GM23338 (cell line): ENCODE measurements at regions not wholly inside any gene's neighbourhood (a gene's known extent, or its start where the extent isn't known, plus 50 kb on each side); places are given as distances from the start of the nearest gene placed in this dataset.
"Not testable (repeated sequence)": the region's sequence is repeated elsewhere in the genome, so short reads cannot be mapped to it uniquely, and the experiment has no call there.

ENCODE experiments used
- ATAC-seq: fragments of 200-7000 bp; cut with Tn5 transposase; 3 replicates; pipeline ENCODE4 v1.9.1; 2020
- DNase-seq: peaks from one replicate; pipeline ENCODE4 v3.0.0-alpha.2; 2015; ENCODE audit warnings: low spot score
- H2AFZ ChIP-seq: fragments of 200-600 bp; sonication (generic); 2 replicates; pipeline ENCODE4 v1.8.0; 2016; ENCODE audit warnings: antibody characterized with exemption, mild to moderate bottlenecking, moderate library complexity
- H3F3A ChIP-seq: fragments of 200-600 bp; sonication (generic); replicated peaks from 2 replicates; pipeline ENCODE4 v1.8.0; 2017; ENCODE audit warnings: antibody characterized with exemption, mixed run types, low read depth
- H3K27ac ChIP-seq: fragments of 200-600 bp; sonication (generic); 2 replicates; pipeline ENCODE4 v1.6.1; 2016; ENCODE audit warnings: low read depth
- H3K27me3 ChIP-seq: fragments of 200-600 bp; sonication (generic); 2 replicates; pipeline ENCODE4 v1.8.0; 2016; ENCODE audit warnings: mild to moderate bottlenecking, mixed run types, moderate library complexity; ENCODE audit not compliant: insufficient read depth
- H3K36me3 ChIP-seq: fragments of 200-600 bp; sonication (generic); 2 replicates; pipeline ENCODE4 v1.8.0; 2016; ENCODE audit warnings: mild to moderate bottlenecking; ENCODE audit not compliant: insufficient read depth
- H3K4me1 ChIP-seq: fragments of 200-600 bp; sonication (generic); 2 replicates; pipeline ENCODE4 v1.8.0; 2016; ENCODE audit warnings: mild to moderate bottlenecking, moderate library complexity; ENCODE audit not compliant: insufficient read depth
- H3K4me2 ChIP-seq: fragments of 200-600 bp; sonication (generic); 2 replicates; pipeline ENCODE4 v1.7.1; 2017; ENCODE audit warnings: mixed run types
- H3K4me3 ChIP-seq: fragments of 200-600 bp; sonication (generic); 2 replicates; pipeline ENCODE4 v1.6.1; 2016; ENCODE audit warnings: mixed run types
- H3K79me2 ChIP-seq: fragments of 200-600 bp; sonication (generic); replicated peaks from 2 replicates; pipeline ENCODE4 v1.8.0; 2017; ENCODE audit warnings: mild to moderate bottlenecking; ENCODE audit not compliant: insufficient read depth
- H3K9me2 ChIP-seq: fragments of 200-600 bp; sonication (generic); 2 replicates; pipeline ENCODE4 v1.8.0; 2017; ENCODE audit not compliant: insufficient read depth
- H4K20me1 ChIP-seq: fragments of 200-600 bp; sonication (generic); replicated peaks from 2 replicates; pipeline ENCODE4 v1.8.0; 2017; ENCODE audit warnings: mild to moderate bottlenecking; ENCODE audit not compliant: insufficient read depth
- H3K27ac Mint-ChIP-seq: 2 replicates; pipeline ENCODE4 v1.8.0; 2020; ENCODE audit warnings: inconsistent platforms, mild to moderate bottlenecking, moderate library complexity, mixed read lengths
- H3K27me3 Mint-ChIP-seq: 3 replicates; pipeline ENCODE4 v1.8.0; 2022; ENCODE audit warnings: low read depth, mild to moderate bottlenecking, moderate library complexity, mixed read lengths, inconsistent platforms; ENCODE audit not compliant: insufficient read depth, poor library complexity
- H3K36me3 Mint-ChIP-seq: 3 replicates; pipeline ENCODE4 v1.8.0; 2021; ENCODE audit warnings: low read depth, mild to moderate bottlenecking, inconsistent platforms, moderate library complexity, mixed read lengths
- H3K4me1 Mint-ChIP-seq: 3 replicates; pipeline ENCODE4 v1.8.0; 2020; ENCODE audit warnings: mild to moderate bottlenecking, inconsistent platforms, mixed read lengths
- H3K4me3 Mint-ChIP-seq: 3 replicates; pipeline ENCODE4 v1.8.0; 2021; ENCODE audit warnings: moderate library complexity, mild to moderate bottlenecking, inconsistent platforms, mixed read lengths
- H3K9me3 Mint-ChIP-seq: 3 replicates; pipeline ENCODE4 v1.8.0; 2020; ENCODE audit warnings: moderate library complexity, mild to moderate bottlenecking, inconsistent platforms, mixed read lengths
- CREB1 ChIP-seq: fragments of 250-450 bp; sonication (Bioruptor Pico); IDR thresholded peaks from 2 replicates; pipeline ENCODE4 v1.5.0; 2020; ENCODE audit warnings: low read depth, mild to moderate bottlenecking, moderate library complexity
- ETS1 ChIP-seq: IDR thresholded peaks from 2 replicates; pipeline ENCODE4 v1.6.1; 2016; ENCODE audit warnings: antibody characterized with exemption
- EZH2 ChIP-seq: fragments of 200-600 bp; sonication (generic); IDR thresholded peaks from one replicate; pipeline ENCODE4 v1.8.0; 2017; ENCODE audit warnings: antibody characterized with exemption, mild to moderate bottlenecking, low read depth; ENCODE audit not compliant: unreplicated experiment
- NANOG ChIP-seq: IDR thresholded peaks from 2 replicates; pipeline ENCODE4 v1.6.1; 2016; ENCODE audit warnings: antibody characterized with exemption, borderline replicate concordance
- POLR2AphosphoS5 ChIP-seq: IDR thresholded peaks from 2 replicates; pipeline ENCODE4 v1.6.1; 2016; ENCODE audit warnings: antibody characterized with exemption, low read depth
- REST ChIP-seq: IDR thresholded peaks from one replicate; pipeline ENCODE4 v1.6.1; 2018; ENCODE audit warnings: antibody characterized with exemption; ENCODE audit not compliant: unreplicated experiment
- STAT1 ChIP-seq: IDR thresholded peaks from one replicate; pipeline ENCODE4 v1.6.1; 2016; ENCODE audit warnings: antibody characterized with exemption; ENCODE audit not compliant: unreplicated experiment
- ZNF114 ChIP-seq: fragments of 250-450 bp; sonication (Bioruptor Pico); IDR thresholded peaks from 2 replicates; pipeline ENCODE4 v1.5.0; 2020; ENCODE audit warnings: mild to moderate bottlenecking, moderate library complexity
- ZNF331 ChIP-seq: fragments of 250-450 bp; sonication (Bioruptor Pico); IDR thresholded peaks from 2 replicates; pipeline ENCODE4 v1.5.0; 2020; ENCODE audit warnings: low read depth, mild to moderate bottlenecking, moderate library complexity

DNA sequence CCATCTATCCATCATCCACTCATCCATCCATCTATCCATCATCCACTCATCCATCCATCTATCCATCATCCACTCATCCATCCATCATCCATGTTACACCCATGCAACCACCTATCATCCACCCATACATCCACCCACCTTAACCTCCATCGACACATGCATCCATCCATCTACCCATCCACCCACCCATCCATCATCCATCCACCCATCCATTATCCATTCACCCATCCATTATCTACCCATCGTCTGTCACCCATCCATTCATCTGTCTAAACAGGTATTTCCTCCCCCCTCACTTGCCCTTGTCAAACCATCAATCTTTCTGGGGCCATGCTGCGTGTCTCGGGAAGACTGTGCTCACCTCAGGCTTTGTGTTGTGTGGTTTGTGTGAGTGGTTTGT, 78.6 kb upstream of the LRPAP1 start:
- not testable (repeated sequence) for H3K36me3 ChIP-seq, H3K27ac Mint-ChIP-seq, H3K4me3 Mint-ChIP-seq, H3F3A ChIP-seq, H3K27me3 ChIP-seq, ATAC-seq, H3K27ac ChIP-seq, H2AFZ ChIP-seq, H3K4me1 ChIP-seq, H3K9me2 ChIP-seq, H3K36me3 Mint-ChIP-seq, DNase-seq, H3K4me3 ChIP-seq, H4K20me1 ChIP-seq, H3K79me2 ChIP-seq, H3K4me2 ChIP-seq, H3K4me1 Mint-ChIP-seq
- H3K9me3 Mint-ChIP-seq, result peaks cover 13% of the 10 kb centered on the region
- peaks cover 11% of the 10 kb centered on the region for H3K27me3 Mint-ChIP-seq

GRCh38 chr4:3609905-3610304, 77.7 kb upstream of the LRPAP1 start:
- ATAC-seq, H4K20me1 ChIP-seq, H3K4me2 ChIP-seq, H2AFZ ChIP-seq, DNase-seq, H3K9me2 ChIP-seq, H3K27ac Mint-ChIP-seq, H3K4me3 ChIP-seq, H3K4me1 ChIP-seq, H3K79me2 ChIP-seq, H3K36me3 Mint-ChIP-seq, H3K27ac ChIP-seq, H3K36me3 ChIP-seq, H3K4me1 Mint-ChIP-seq, H3K27me3 ChIP-seq, H3K4me3 Mint-ChIP-seq, H3F3A ChIP-seq: not testable (repeated sequence)
- peaks cover 13% of the 10 kb centered on the region for H3K9me3 Mint-ChIP-seq
- H3K27me3 Mint-ChIP-seq, result peaks cover 11% of the 10 kb centered on the region

DNA sequence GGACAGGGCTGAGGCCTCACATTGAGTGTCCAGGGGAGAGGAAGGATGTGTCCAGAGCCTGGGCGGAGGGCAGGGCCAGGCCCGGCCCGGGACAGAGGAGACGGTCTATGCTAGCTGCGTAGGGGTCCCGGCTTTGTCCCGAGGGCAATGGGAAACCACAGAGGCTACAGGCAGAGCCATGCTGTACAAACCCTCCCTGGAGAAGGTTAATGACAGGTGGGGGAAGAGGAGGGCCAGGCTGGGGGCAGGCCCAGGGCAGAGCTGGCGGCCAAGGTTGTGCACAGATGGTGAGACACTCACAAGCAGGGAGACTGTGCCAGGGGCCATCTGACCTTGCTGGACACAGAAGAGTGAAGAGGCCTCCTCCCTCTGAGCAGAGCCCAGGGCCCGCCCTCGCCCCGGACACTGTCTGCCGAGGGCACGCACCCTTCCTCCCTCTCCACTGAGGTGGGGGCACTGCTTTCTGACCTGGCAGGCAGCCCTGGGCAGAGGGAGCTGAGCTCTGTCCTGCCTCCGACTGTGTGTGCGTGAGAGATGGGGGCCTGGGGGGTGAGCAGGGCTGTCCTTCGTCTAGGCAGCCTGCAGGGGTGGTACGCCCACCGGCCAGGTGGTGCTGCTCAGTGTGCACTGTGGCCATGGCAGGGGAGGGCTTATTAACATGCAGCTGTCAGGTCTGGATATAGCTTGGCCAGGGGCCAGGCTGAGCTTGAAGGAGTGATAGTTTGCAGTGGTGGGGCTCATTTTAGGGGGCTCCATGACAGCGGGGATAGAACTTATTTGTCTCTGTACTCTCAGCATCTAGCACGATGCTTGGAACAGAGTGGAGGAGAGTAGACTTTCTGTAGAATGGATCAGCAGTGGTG, 75.7 kb upstream of the LRPAP1 start:
- Histone ChIP-seq H3K4me3 (no peak overlapping the region), H3F3A (peaks cover 2% of the 10 kb centered on the region; the same call in 1 of the 2 replicates), H3K4me1 (no peaks in the 10 kb centered on the region), H3K36me3 (no peaks in the 10 kb centered on the region), H3K79me2 (no peaks in the 10 kb centered on the region), H3K9me2 (no peaks in the 10 kb centered on the region), H2AFZ (no peak overlapping the region), H4K20me1 (no peaks in the 10 kb centered on the region), H3K27me3 (no peaks in the 10 kb centered on the region), H3K4me2 (no peak overlapping the region), H3K27ac (no peak overlapping the region)
- no peaks in the 10 kb centered on the region; the same call in 2 of the 3 replicates for H3K36me3 Mint-ChIP-seq
- H3K4me1 Mint-ChIP-seq, result no peaks in the 10 kb centered on the region
- peaks cover 6% of the 10 kb centered on the region; the same call in 2 of the 3 replicates for H3K9me3 Mint-ChIP-seq
- no peak overlapping the region for H3K4me3 Mint-ChIP-seq
- H3K27me3 Mint-ChIP-seq, result peaks cover 1% of the 10 kb centered on the region
- DNase-seq (no peak), ATAC-seq (no peak; the same call in 2 of the 3 replicates)
- H3K27ac Mint-ChIP-seq, result no peak overlapping the region
- TF ChIP-seq REST (no peak), ETS1 (no peak), CREB1 (CRISPR knock-in tag) (no peak), EZH2 (no peak), STAT1 (no peak), ZNF331 (CRISPR knock-in tag) (no peak), ZNF114 (CRISPR knock-in tag) (no peak), POLR2AphosphoS5 (no peak), NANOG (no peak)
